Testis (tissue), 2 donors: ENCODE measurements at regions not wholly inside any gene's neighbourhood (a gene's known extent, or its start where the extent isn't known, plus 50 kb on each side); places are given as distances from the start of the nearest gene placed in this dataset.

Experiments
- POLR2A ChIP-seq: fragments of 450-650 bp; IDR thresholded peaks from one replicate; pipeline ENCODE4 v1.6.1; 2017; ENCODE audit warnings: antibody characterized with exemption, mild to moderate bottlenecking, moderate library complexity
- TF ChIP-seq, protein P1 (sequence below), 3 experiments: fragments of 450-650 bp in 2 of 3; fragments of 200-600 bp in 1 of 3; sonication (generic) in 1 of 3; IDR thresholded peaks; one replicate each; pipeline ENCODE4 v1.5.1; 2016 to 2019; ENCODE audit warnings: antibody characterized with exemption in 3 of 3, mild to moderate bottlenecking in 2 of 3, moderate library complexity in 1 of 3

DNA sequence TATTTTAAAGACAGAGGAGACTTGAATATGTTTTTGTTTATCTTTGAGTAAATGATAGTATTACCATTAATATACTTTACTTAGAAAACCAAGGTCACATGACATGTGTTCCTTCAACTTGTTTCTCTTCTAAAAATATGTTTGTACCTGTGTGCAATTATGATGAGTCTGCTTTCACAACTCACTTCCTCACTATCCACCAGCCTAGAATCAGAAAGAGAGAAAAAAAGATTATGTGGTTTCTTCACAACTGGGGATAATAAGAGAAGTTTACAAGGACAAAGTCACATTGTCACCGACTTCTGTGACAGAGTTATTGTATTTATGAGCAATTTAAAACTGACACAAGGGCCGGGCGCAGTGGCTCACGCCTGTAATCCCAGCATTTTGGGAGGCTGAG, 1112.1 kb downstream of the RPA4 start:
- no peak for TF ChIP-seq POLR2A
- TF ChIP-seq, protein P1, sequence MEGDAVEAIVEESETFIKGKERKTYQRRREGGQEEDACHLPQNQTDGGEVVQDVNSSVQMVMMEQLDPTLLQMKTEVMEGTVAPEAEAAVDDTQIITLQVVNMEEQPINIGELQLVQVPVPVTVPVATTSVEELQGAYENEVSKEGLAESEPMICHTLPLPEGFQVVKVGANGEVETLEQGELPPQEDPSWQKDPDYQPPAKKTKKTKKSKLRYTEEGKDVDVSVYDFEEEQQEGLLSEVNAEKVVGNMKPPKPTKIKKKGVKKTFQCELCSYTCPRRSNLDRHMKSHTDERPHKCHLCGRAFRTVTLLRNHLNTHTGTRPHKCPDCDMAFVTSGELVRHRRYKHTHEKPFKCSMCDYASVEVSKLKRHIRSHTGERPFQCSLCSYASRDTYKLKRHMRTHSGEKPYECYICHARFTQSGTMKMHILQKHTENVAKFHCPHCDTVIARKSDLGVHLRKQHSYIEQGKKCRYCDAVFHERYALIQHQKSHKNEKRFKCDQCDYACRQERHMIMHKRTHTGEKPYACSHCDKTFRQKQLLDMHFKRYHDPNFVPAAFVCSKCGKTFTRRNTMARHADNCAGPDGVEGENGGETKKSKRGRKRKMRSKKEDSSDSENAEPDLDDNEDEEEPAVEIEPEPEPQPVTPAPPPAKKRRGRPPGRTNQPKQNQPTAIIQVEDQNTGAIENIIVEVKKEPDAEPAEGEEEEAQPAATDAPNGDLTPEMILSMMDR (IDR thresholded peaks at IDR 0.05), result no peak
